Ovary (tissue), 7 donors: ENCODE measurements at regions not wholly inside any gene's neighbourhood (a gene's known extent, or its start where the extent isn't known, plus 50 kb on each side); places are given as distances from the start of the nearest gene placed in this dataset.

ENCODE experiments used
- DNase-seq, 5 donors: peaks; one replicate each; pipeline ENCODE4 v3.0.0-alpha.2; 2019 to 2020
- H3K27ac ChIP-seq, 2 donors: fragments of 200-600 bp; one replicate each; pipeline versions ENCODE4 v1.5.1 to v1.8.0; 2019 to 2022
- H3K27me3 ChIP-seq: fragments of 200-600 bp; one replicate; pipeline ENCODE4 v1.8.0; 2022
- H3K36me3 ChIP-seq: fragments of 200-600 bp; sonication (generic); one replicate; pipeline ENCODE4 v1.5.1; 2019
- H3K4me1 ChIP-seq: one replicate; pipeline ENCODE4 v1.8.1; 2013; ENCODE audit warnings: mild to moderate bottlenecking, moderate library complexity; ENCODE audit not compliant: insufficient read depth
- H3K4me3 ChIP-seq: fragments of 200-600 bp; sonication (generic); one replicate; pipeline ENCODE4 v1.5.1; 2017
- H3K9me3 ChIP-seq, 2 donors: fragments of 200-600 bp in 1 of 2; sonication (generic) in 1 of 2; one replicate each; pipeline versions ENCODE4 v1.5.1 to v1.8.1; 2013 to 2019; ENCODE audit warnings: mild to moderate bottlenecking in 1 of 2, moderate library complexity in 1 of 2
- EP300 ChIP-seq: sonication (generic); formaldehyde crosslinking; IDR thresholded peaks from one replicate; pipeline ENCODE4 v1.6.1; 2017; ENCODE audit warnings: antibody characterized with exemption
- POLR2A ChIP-seq: fragments of 450-650 bp; IDR thresholded peaks from one replicate; pipeline ENCODE4 v1.6.1; 2017; ENCODE audit warnings: antibody characterized with exemption, mild to moderate bottlenecking, moderate library complexity
- WGBS, 3 donors: extraction: QIAGEN DNeasy Blood & Tissue Kit in 1 of 3; methylation state at CpG; one replicate each; pipeline versions ENCODE4 v1.1.5 to v1.1.7; 2013 to 2017; 5-methylcytosine and 5-hydroxymethylcytosine counted together
- intact Hi-C, 4 donors: fragments of 100-400 bp; cut with DNase I; formaldehyde crosslinking; loops; one replicate each; pipeline versions ENCODE4 v1.11.0 to v1.15.1; 2022 to 2023
- TF ChIP-seq, protein P1 (sequence below), 3 donors: fragments of 450-650 bp in 2 of 3; fragments of 200-600 bp in 1 of 3; IDR thresholded peaks; one replicate each; pipeline versions ENCODE4 v1.5.1 to v1.8.0; 2016 to 2022; ENCODE audit warnings: antibody characterized with exemption in 3 of 3, mild to moderate bottlenecking in 1 of 3
- donor health status: DM: no; HTN: no; CAD: no; lungs with moderate emphysema.
- donor health status: DM: no; HTN: no; CAD: no.
- donor health status: Bipolar disorder and iron deficiency.
- donor health status: DM: no; HTN: no; CAD: no.
- donor health status: DM: yes; HTN: yes; CAD: no.

DNA sequence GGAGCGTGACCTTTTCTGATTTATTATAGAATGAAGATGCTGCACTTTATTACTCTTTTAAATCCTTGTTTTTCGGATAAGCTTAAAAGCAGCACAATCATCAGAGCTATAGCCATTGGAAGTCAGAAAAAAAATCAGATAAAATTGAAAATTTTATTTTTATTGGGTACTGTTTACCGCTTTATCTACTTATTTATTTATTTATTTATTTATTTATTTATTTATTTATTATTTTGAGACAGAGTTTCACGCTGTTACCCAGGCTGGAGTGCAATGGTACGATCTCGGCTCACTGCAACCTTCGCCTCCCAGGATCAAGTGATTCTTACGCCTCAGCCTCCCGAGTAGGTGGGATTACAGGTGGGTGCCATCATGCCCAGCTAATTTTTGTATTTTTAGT, 83.1 kb upstream of the CHRM3 start:
- no peak overlapping the region for H3K27ac ChIP-seq
- no peak for DNase-seq
- TF ChIP-seq POLR2A: no peak
- TF ChIP-seq, protein P1, sequence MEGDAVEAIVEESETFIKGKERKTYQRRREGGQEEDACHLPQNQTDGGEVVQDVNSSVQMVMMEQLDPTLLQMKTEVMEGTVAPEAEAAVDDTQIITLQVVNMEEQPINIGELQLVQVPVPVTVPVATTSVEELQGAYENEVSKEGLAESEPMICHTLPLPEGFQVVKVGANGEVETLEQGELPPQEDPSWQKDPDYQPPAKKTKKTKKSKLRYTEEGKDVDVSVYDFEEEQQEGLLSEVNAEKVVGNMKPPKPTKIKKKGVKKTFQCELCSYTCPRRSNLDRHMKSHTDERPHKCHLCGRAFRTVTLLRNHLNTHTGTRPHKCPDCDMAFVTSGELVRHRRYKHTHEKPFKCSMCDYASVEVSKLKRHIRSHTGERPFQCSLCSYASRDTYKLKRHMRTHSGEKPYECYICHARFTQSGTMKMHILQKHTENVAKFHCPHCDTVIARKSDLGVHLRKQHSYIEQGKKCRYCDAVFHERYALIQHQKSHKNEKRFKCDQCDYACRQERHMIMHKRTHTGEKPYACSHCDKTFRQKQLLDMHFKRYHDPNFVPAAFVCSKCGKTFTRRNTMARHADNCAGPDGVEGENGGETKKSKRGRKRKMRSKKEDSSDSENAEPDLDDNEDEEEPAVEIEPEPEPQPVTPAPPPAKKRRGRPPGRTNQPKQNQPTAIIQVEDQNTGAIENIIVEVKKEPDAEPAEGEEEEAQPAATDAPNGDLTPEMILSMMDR (IDR thresholded peaks at IDR 0.05): no peak
- no peak for TF ChIP-seq EP300
- 90 to 98% (median 96%) methylated on average over 9 of the region's 9 CpGs for WGBS, 3 donors
- H3K4me3 ChIP-seq: no peak overlapping the region
- H3K4me1 ChIP-seq: peaks cover 4% of the 10 kb centered on the region
- intact Hi-C loops: no loop called here
- H3K27me3 ChIP-seq: peaks cover 2% of the 10 kb centered on the region
- no peaks in the 10 kb centered on the region for H3K9me3 ChIP-seq
- H3K36me3 ChIP-seq: no peaks in the 10 kb centered on the region

DNA sequence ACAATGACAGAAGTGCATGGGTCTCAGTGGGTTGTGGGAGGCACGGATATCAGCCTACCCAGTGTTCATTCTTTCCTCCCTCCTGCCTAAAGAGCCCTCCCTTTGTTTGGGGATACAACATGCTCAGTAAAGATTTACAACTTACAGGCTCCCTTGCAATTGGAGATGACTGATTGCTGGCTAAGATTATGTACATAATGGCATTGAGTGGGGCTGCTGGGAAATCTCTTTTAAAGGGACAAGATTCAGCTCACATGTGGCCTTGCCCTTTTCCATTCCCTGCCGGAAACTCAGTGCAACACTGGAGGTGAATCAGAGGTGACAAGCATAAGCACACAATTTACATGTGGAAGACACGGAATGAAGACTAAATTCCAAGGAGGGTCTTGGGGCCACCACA, 83.7 kb upstream of the CHRM3 start:
- DNase-seq: no peak
- peaks cover 4% of the 10 kb centered on the region for H3K4me1 ChIP-seq
- intact Hi-C loops: no loop called here
- TF ChIP-seq POLR2A (no peak), EP300 (no peak)
- TF ChIP-seq, protein P1 (IDR thresholded peaks at IDR 0.05): no peak
- no peaks in the 10 kb centered on the region for H3K9me3 ChIP-seq
- no peak overlapping the region for H3K27ac ChIP-seq
- H3K4me3 ChIP-seq: no peak overlapping the region
- peaks cover 2% of the 10 kb centered on the region for H3K27me3 ChIP-seq
- WGBS, 3 donors: 82 to 85% (median 84%) methylated on average over 3 of the region's 3 CpGs
- no peaks in the 10 kb centered on the region for H3K36me3 ChIP-seq

DNA sequence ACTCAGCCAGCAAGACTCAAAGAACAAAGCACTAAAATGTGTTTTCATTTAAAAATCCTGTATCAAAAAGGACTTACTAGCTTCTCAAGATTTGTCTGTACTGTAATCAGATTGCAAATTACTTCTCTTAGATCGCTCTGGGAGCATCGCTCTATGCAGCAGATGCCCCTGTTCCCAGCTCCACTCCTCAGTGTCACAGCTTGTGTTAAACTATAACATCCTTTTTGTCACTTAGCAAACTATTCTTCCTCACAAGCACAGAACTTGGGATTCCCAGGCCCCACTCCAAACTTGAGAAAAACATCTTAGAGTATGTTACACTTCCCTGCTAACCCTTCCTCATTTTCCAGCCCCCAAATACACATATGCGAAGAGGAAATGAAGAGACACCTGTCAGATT, 85.1 kb upstream of the CHRM3 start:
- Histone ChIP-seq H3K36me3 (no peaks in the 10 kb centered on the region), H3K27me3 (peaks cover 2% of the 10 kb centered on the region), H3K9me3 (no peaks in the 10 kb centered on the region), H3K4me1 (no peaks in the 10 kb centered on the region), H3K4me3 (no peak overlapping the region), H3K27ac (no peak overlapping the region)
- TF ChIP-seq EP300: no peak
- TF ChIP-seq, protein P1 (IDR thresholded peaks at IDR 0.05): no peak
- TF ChIP-seq POLR2A: no peak
- DNase-seq: no peak
- intact Hi-C loops: no loop called here
- 93 to 98% (median 97%) methylated on average over 3 of the region's 3 CpGs for WGBS, 3 donors

DNA sequence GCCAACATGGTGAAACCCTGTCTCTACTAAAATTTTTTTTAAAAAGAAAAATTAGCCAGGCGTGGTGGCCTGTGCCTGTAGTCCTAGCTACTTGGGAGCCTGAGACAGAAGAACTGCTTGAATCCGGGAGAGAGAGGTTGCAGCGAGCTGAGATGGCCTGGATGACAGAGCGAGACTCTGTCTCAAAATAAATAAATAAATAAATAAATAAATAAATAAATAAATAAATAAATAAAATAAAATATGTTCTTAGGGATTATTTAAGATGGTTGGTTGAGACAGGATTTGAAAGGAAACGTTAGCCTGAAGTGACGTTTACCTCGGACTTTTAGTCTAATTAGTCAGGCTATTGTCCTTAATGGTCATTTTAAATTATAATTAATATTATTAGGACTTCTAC, 88.5 kb upstream of the CHRM3 start:
- intact Hi-C loops: no loop called here
- WGBS, 3 donors: 96 to 97% (median 96%) methylated on average over 7 of the region's 7 CpGs
- TF ChIP-seq, protein P1 (IDR thresholded peaks at IDR 0.05): no peak
- no peak for TF ChIP-seq POLR2A
- no peak for TF ChIP-seq EP300

More for the DNA sequence above, 88.5 kb upstream of the CHRM3 start:
- Histone ChIP-seq H3K4me1 (no peaks in the 10 kb centered on the region), H3K9me3 (no peaks in the 10 kb centered on the region), H3K27ac (no peak overlapping the region), H3K36me3 (no peaks in the 10 kb centered on the region), H3K4me3 (no peak overlapping the region), H3K27me3 (no peaks in the 10 kb centered on the region)
- DNase-seq: no peak
